ENCODE measurements at regions not wholly inside any gene's neighbourhood (a gene's known extent, or its start where the extent isn't known, plus 50 kb on each side); places are given as distances from the start of the nearest gene placed in this dataset.

DNA sequence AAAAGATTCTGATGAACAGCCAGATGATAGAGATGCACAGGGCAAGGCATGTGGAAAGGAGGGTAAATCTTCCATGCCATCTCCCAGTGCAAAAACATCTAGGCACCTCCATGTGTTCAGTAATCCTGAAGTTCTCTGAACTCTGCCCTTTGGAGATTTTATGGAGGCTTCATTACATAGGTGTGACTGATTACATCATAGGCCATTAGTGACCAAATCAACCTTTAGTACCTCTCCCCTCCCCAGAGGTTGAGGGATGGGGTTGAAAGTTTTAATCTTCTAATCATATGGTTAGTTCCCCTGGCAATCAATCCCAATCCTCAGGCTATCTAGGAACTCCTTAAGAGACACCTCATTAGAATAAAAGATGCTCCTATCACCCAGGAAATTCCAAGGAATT, 2190.2 kb upstream of the PIK3C3 start:
- DNase-seq (ENCODE audit: low read depth in 4 of 4, low spot score in 3 of 4) = no peak

DNA sequence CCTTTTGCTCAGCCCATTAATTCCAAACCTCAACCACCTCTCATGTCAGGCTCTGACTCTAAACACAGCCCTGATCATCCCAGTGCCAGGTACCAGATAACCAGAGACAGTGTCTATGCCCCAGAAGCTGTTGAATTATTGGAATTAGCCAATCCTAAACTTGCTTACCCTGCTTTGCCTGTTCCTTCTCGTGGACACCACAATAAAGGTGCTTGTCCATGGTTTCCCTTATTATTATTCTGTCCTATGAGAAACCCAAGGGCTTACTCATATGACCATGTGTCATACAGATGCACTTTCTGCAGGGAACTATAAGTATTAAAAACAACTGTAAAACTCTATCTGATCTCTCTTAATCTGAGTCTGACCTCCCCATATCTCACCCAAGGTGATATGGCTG, 2193.8 kb upstream of the PIK3C3 start:
- no peak for DNase-seq (ENCODE audit: low read depth in 4 of 4, low spot score in 3 of 4)

DNA sequence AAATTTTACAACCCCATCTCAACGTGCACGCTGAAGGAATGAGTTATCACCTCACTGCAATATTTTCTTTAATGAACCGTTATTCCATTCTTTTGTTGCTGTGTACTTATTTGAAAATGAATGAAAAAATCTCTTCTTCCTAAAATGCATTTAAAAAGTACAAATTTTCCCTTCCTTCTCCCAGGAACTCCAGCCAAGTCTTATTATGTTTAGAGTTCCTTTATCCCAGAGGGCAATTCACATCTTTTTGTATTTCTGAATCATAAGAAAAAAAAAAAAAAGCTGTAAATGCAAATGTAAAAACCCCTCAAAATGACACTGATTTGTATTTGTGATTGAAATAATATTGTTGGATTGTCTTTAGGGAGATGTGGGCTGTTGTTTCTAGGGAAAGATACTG, 2194.3 kb upstream of the CELF4 start:
- no peak for DNase-seq (ENCODE audit: low read depth in 4 of 4, low spot score in 3 of 4)

DNA sequence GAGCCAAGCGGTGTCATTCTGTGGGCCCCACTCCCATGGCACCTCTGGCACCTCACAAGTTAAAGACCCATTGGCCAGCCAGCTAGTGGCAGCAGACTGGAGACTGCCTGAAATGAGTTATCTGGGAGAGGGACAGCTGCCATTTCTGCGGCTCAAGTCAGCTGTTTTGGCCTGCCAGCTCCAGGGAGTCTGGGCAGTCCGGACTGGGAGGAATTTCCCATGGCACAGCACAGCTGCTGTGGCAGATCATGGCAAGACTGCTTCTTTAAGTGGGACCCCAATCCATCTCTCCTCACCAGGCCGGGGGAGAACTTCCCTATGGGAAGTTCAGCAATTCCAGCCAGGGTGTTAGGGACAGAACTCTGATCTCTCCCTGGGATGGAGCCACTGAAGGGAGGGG, 2187.6 kb upstream of the CELF4 start:
- no peak for DNase-seq (ENCODE audit: low read depth in 4 of 4, low spot score in 3 of 4)

DNA sequence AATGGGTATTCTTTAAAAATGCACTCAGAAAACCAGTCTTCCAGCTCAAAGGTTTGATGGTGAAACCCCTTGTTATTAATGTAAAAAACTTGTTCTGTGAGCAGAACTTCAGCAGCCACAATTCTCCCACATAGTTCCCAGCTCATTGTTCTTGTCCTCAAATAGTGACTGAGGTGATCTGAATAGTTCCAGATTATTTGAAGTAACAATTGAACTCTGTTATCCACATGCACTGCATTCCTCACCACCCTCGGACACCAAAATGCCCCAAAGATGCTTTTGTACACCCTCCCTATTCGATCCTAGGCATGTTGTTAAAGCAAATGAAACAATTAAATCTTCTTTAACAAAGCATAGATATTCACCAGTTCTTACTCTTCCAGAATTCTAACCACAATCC, 2186.8 kb upstream of the CELF4 start:
- DNase-seq (ENCODE audit: low read depth in 4 of 4, low spot score in 3 of 4) = no peak

GRCh38 chr18:39751921-39752320, 2186.3 kb upstream of the CELF4 start:
- no peak for DNase-seq (ENCODE audit: low read depth in 4 of 4, low spot score in 3 of 4)

- DNase-seq (ENCODE audit: low read depth in 4 of 4, low spot score in 3 of 4) = no peak
These were observed 2185.6 kb upstream of the CELF4 start for GRCh38 chr18:39751161-39751560.

DNA sequence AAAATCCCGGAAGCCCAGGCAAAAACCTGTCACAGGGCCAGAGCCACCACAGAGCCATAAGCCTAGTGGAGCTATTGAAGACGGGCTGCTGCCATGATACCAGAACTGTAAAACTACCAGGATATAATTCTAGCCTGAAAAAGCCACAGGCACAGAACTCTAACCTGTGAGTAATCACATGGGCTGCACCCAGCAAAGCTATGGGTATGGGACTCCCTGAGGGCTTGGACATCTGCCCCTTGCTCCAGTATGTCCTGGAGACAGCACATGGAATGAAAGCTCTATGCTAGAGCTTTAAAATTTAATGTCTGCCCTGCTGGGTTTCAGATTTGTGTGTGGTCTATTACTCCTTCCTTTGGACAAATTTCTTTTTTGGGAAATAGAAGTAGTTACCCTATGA, 2183.6 kb upstream of the CELF4 start:
- no peak for DNase-seq (ENCODE audit: low read depth in 4 of 4, low spot score in 3 of 4)

DNA sequence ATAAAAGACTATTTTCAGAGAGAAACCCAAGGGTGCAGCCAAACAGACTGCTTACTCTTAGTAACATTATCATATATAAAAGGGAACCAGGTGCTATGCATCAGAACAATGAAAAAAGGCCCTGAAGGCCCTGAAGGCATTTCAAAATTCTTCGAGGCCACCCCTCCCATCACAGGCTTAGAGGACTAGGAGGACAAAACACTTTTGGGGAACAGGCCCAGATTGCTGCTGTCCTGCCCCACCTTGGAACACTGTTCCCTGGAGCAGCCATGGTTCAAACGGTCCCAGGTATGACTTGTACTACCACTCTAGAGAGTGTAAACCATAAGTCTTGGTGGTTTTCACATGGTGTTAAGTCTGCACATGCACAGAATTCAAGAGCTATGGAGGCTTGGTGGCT, 2183.1 kb upstream of the CELF4 start:
- no peak for DNase-seq (ENCODE audit: low read depth in 4 of 4, low spot score in 3 of 4)

GRCh38 chr18:39746201-39746600, 2180.6 kb upstream of the CELF4 start:
- no peak for DNase-seq (ENCODE audit: low read depth in 4 of 4, low spot score in 3 of 4)

GRCh38 chr18:39743463-39743862, 2177.9 kb upstream of the CELF4 start:
- DNase-seq (ENCODE audit: low read depth in 4 of 4, low spot score in 3 of 4) = no peak

- no peak for DNase-seq (ENCODE audit: low read depth in 4 of 4, low spot score in 3 of 4)
These were observed 2176.3 kb upstream of the CELF4 start for GRCh38 chr18:39741755-39742466.

- DNase-seq (ENCODE audit: low read depth in 4 of 4, low spot score in 3 of 4) = no peak
These were observed 2172.3 kb upstream of the CELF4 start for GRCh38 chr18:39737869-39738268.

GRCh38 chr18:39732918-39733317, 2167.3 kb upstream of the CELF4 start:
- no peak for DNase-seq (ENCODE audit: low read depth in 4 of 4, low spot score in 3 of 4)

- DNase-seq (ENCODE audit: low read depth in 4 of 4, low spot score in 3 of 4) = no peak
These were observed 2165.0 kb upstream of the CELF4 start for GRCh38 chr18:39730606-39731005.

GRCh38 chr18:39724652-39725051, 2159.1 kb upstream of the CELF4 start:
- DNase-seq (ENCODE audit: low read depth in 4 of 4, low spot score in 3 of 4) = no peak

GRCh38 chr18:39721712-39722111, 2156.1 kb upstream of the CELF4 start:
- no peak for DNase-seq (ENCODE audit: low read depth in 4 of 4, low spot score in 3 of 4)

GRCh38 chr18:39713961-39714360, 2148.4 kb upstream of the CELF4 start:
- DNase-seq (ENCODE audit: low read depth in 4 of 4, low spot score in 3 of 4) = no peak

DNA sequence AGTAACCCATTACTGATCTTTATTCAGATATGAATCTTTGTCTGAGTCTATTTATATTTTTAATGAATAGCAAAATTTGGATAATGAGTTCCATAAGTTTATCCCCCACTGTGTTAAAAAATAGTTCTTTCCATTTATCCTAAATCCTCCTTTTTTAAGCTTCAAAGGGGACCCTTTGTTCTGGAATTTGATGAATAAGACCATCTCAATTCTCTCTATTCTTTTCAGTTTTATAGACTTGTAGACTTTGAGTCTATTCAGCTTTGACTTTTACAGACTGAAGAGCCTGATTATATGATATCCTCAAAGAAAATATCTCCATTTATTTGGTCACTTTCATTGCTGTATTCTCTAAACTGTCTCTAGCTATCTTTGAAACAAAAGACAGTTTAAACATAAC, 2146.1 kb upstream of the CELF4 start:
- no peak for DNase-seq (ENCODE audit: low read depth in 4 of 4, low spot score in 3 of 4)

DNA sequence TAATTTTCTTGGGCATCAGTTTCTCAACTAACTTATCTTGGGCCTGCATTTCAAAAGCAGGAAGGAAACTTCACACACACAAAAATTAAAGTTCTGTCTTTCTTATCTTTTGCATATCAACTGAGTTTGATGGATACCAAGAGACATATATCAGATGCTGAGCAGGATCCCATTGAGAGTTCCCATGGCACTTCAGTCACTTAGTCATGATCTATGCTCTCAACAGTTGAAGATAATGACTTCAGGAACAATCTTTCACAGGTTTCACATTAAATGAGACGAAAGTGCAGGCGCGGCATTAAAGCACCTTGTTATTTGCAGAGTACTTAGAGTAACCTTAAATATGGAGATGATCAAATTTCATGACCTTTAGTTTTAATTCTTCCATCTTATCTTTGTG, 2139.8 kb upstream of the CELF4 start:
- DNase-seq (ENCODE audit: low read depth in 4 of 4, low spot score in 3 of 4) = no peak

- DNase-seq (ENCODE audit: low read depth in 4 of 4, low spot score in 3 of 4) = no peak
These were observed 2137.3 kb upstream of the CELF4 start for GRCh38 chr18:39702888-39703287.

DNA sequence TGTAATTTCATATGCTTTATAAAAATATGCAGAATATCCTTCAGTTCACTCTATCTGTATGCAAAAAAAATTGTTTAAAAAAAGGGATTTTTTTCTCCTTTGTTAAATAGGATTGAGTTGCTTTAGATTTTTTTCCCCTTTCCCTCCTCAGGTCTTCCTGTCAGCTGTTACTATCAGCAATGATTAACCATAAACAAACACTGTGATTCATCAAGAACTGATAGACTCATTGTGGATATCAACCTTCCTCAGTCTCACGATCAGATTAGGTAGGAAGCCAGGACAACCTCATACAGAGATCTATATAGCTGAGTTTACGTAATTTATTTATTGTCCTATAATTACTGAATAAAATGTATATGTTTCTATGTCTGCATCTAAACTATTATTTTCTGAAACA, 2136.2 kb upstream of the CELF4 start:
- no peak for DNase-seq (ENCODE audit: low read depth in 4 of 4, low spot score in 3 of 4)
